ENCODE measurements at regions not wholly inside any gene's neighbourhood (a gene's known extent, or its start where the extent isn't known, plus 50 kb on each side); places are given as distances from the start of the nearest gene placed in this dataset.
"Not testable (repeated sequence)": the region's sequence is repeated elsewhere in the genome, so short reads cannot be mapped to it uniquely, and the experiment has no call there.

DNA sequence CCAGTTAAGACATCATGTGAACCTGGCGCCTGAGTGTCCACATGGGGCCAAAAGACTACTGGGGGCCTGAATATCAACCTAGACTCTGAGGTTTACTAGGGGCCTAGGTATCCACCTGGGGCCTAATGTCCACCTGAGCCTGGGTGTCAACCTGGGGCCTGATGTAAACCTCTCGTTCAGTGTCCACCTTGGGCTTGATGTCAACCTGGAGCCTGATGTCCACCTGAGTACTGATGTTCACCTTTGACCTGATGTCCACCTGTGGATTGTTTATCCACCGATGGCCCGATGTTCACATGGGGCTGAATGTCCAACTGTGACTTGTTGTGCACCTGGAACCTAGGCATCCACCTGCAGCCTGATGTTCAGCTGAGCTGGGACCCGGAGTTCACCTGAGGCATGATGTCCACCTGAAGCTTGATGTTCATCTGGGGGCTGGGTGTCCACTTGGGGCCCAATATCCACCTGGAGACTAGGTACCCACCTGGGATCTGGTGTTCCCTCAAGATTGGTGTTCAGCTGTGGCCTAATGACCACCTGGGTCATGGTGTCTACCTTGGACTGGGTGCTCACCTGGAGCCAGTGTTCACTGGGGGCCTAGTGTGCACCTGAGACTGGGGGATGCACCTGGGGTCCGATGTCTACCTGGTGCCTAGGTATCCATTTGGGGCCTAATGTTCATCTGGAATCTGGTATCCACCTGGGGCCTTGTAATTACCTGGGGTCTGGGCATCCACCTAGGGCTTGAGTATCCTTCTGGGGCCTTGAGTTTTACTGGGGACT is 194.2 kb downstream of the POTEM start:
- TF ChIP-seq SUZ12 (IDR thresholded peaks at IDR 0.05; ENCODE audit: extremely low read depth, insufficient read depth, insufficient read length); ZNF274 (IDR thresholded peaks at IDR 0.05; ENCODE audit: low read depth, low read length): not testable (repeated sequence)
